Esophagus squamous epithelium (tissue), 5 donors: ENCODE measurements at regions not wholly inside any gene's neighbourhood (a gene's known extent, or its start where the extent isn't known, plus 50 kb on each side); places are given as distances from the start of the nearest gene placed in this dataset.

Source experiments
- DNase-seq: peaks from one replicate; lab custom pipeline; 2025; lab: John Stamatoyannopoulos, UW
- H3K27ac ChIP-seq, 4 donors: fragments of 200-600 bp; sonication (generic); one replicate each; pipeline ENCODE4 v1.5.1; 2016 to 2019; ENCODE audit warnings: mild to moderate bottlenecking in 1 of 4
- H3K27me3 ChIP-seq, 4 donors: fragments of 200-600 bp; sonication (generic); 1 replicate in 3 of 4; 2 replicates in 1 of 4; pipeline versions ENCODE4 v1.5.1 to v1.6.0; 2017 to 2021; ENCODE audit warnings: antibody characterized with exemption in 1 of 4
- H3K36me3 ChIP-seq, 3 donors: fragments of 200-600 bp; sonication (generic); one replicate each; pipeline ENCODE4 v1.5.1; 2016 to 2019
- H3K4me1 ChIP-seq, 3 donors: fragments of 200-600 bp; sonication (generic); one replicate each; pipeline ENCODE4 v1.5.1; 2017 to 2019
- H3K4me3 ChIP-seq, 4 donors: fragments of 200-600 bp; sonication (generic); 1 replicate in 3 of 4; 2 replicates in 1 of 4; pipeline ENCODE4 v1.5.1; 2016 to 2019; ENCODE audit warnings: mild to moderate bottlenecking in 2 of 4, moderate library complexity in 1 of 4
- H3K9me3 ChIP-seq, 3 donors: fragments of 200-600 bp; sonication (generic); one replicate each; pipeline ENCODE4 v1.5.1; 2016 to 2019
- CTCF ChIP-seq, 6 experiments: fragments of 450-650 bp in 4 of 6; fragments of 200-600 bp in 2 of 6; sonication (generic) in 2 of 6; IDR thresholded peaks; one replicate each; pipeline ENCODE4 v1.5.1; 2016 to 2019; ENCODE audit warnings: antibody characterized with exemption in 6 of 6, mild to moderate bottlenecking in 4 of 6, moderate library complexity in 4 of 6
- POLR2A ChIP-seq, 4 donors: fragments of 450-650 bp; IDR thresholded peaks; one replicate each; pipeline ENCODE4 v1.6.1; 2017; ENCODE audit warnings: antibody characterized with exemption in 4 of 4, mild to moderate bottlenecking in 4 of 4, moderate library complexity in 3 of 4
- WGBS, 2 donors: methylation state at CpG; one replicate each; pipeline ENCODE4 v1.1.5; 2018; 5-methylcytosine and 5-hydroxymethylcytosine counted together
- intact Hi-C: fragments of 100-400 bp; cut with DNase I; formaldehyde crosslinking; loops from one replicate; pipeline ENCODE4 v1.15.0; 2022
- donor health status: DM: yes; HTN: yes; CAD: no.

- Histone ChIP-seq H3K9me3 (no peaks in the 10 kb centered on the region), H3K27me3 (no peaks in the 10 kb centered on the region), H3K4me1 (no peaks in the 10 kb centered on the region), H3K27ac (no peak overlapping the region), H3K4me3 (no peak overlapping the region), H3K36me3 (no peaks in the 10 kb centered on the region)
- no peak for TF ChIP-seq CTCF (IDR thresholded peaks at IDR 0.05)
- TF ChIP-seq POLR2A (IDR thresholded peaks at IDR 0.05) = no peak
- intact Hi-C loops = no loop called here
- DNase-seq = no peak
Observed at GRCh38 chr10:16260388-16260787, 176.4 kb upstream of the PTER start.

- Histone ChIP-seq H3K9me3 (peaks cover 0 to 6% (median 0%) of the 10 kb centered on the region in 3 donors), H3K4me3 (no peak overlapping the region), H3K4me1 (no peaks in the 10 kb centered on the region), H3K27ac (no peak overlapping the region), H3K27me3 (no peaks in the 10 kb centered on the region), H3K36me3 (no peaks in the 10 kb centered on the region)
- DNase-seq = no peak
- 29 to 31% methylated on average over 1 of the region's 1 CpG for WGBS, 2 donors
- intact Hi-C loops = no loop called here
- TF ChIP-seq POLR2A (IDR thresholded peaks at IDR 0.05) (no peak), CTCF (IDR thresholded peaks at IDR 0.05) (no peak)
Observed at GRCh38 chr10:16271571-16271970, 165.2 kb upstream of the PTER start.

GRCh38 chr10:16274911-16275310 lies 161.9 kb upstream of the PTER start:
- DNase-seq = no peak
- Histone ChIP-seq H3K27me3 (no peaks in the 10 kb centered on the region), H3K9me3 (peaks cover 0 to 15% (median 0%) of the 10 kb centered on the region in 3 donors), H3K4me3 (no peak overlapping the region), H3K4me1 (no peaks in the 10 kb centered on the region), H3K27ac (no peak overlapping the region), H3K36me3 (no peaks in the 10 kb centered on the region)
- intact Hi-C loops = no loop called here
- TF ChIP-seq POLR2A (IDR thresholded peaks at IDR 0.05) (no peak), CTCF (IDR thresholded peaks at IDR 0.05) (no peak)
- 64 to 76% methylated on average over 3 of the region's 3 CpGs for WGBS, 2 donors

GRCh38 chr10:16280595-16280994 lies 156.2 kb upstream of the PTER start:
- Histone ChIP-seq H3K4me1 (no peaks in the 10 kb centered on the region), H3K9me3 (peaks cover 0 to 9% (median 0%) of the 10 kb centered on the region in 3 donors), H3K27me3 (no peaks in the 10 kb centered on the region), H3K36me3 (no peaks in the 10 kb centered on the region), H3K4me3 (no peak overlapping the region), H3K27ac (no peak overlapping the region)
- WGBS, 2 donors = 71 to 80% methylated on average over 4 of the region's 4 CpGs
- DNase-seq = no peak
- intact Hi-C loops = no loop called here
- TF ChIP-seq CTCF (IDR thresholded peaks at IDR 0.05) = no peak

GRCh38 chr10:16292366-16292765 lies 144.4 kb upstream of the PTER start:
- DNase-seq = no peak
- Histone ChIP-seq H3K4me3 (no peak overlapping the region), H3K9me3 (no peaks in the 10 kb centered on the region), H3K27me3 (no peaks in the 10 kb centered on the region), H3K4me1 (no peaks in the 10 kb centered on the region), H3K27ac (no peak overlapping the region), H3K36me3 (no peaks in the 10 kb centered on the region)
- intact Hi-C loops = no loop called here
- 80% methylated on average over 7 of the region's 7 CpGs for WGBS, 2 donors
- TF ChIP-seq POLR2A (IDR thresholded peaks at IDR 0.05) (no peak), CTCF (IDR thresholded peaks at IDR 0.05) (no peak)
